ENCODE measurements at regions not wholly inside any gene's neighbourhood (a gene's known extent, or its start where the extent isn't known, plus 50 kb on each side); places are given as distances from the start of the nearest gene placed in this dataset.

- no peak for DNase-seq
Measured at GRCh38 chr4:121519236-121519838, 138.5 kb upstream of the QRFPR start.

- no peak for DNase-seq
Measured at GRCh38 chr4:121517241-121517640, 136.4 kb upstream of the QRFPR start.

GRCh38 chr4:121514443-121514842 is 133.6 kb upstream of the QRFPR start:
- no peak for DNase-seq

- DNase-seq: no peak
Measured at GRCh38 chr4:121510341-121510874, 129.6 kb upstream of the QRFPR start.

GRCh38 chr4:121485190-121485804 is 104.5 kb upstream of the QRFPR start:
- DNase-seq: no peak

GRCh38 chr4:121484633-121485032 is 103.8 kb upstream of the QRFPR start:
- peak in 2 of 3 experiments; percentile 15 to 64 for DNase-seq

- DNase-seq: no peak
Measured at GRCh38 chr4:121479808-121480207, 99.0 kb upstream of the QRFPR start.

- no peak for DNase-seq
Measured at GRCh38 chr4:121477480-121477879, 96.7 kb upstream of the QRFPR start.

GRCh38 chr4:121477079-121477478 is 96.3 kb upstream of the QRFPR start:
- no peak for DNase-seq

GRCh38 chr4:121472937-121473721 is 92.3 kb upstream of the QRFPR start:
- DNase-seq: peak in 1 of 3 experiments; percentile 9

- no peak for DNase-seq
Measured at GRCh38 chr4:121464854-121465253, 84.0 kb upstream of the QRFPR start.

- peak; percentile 4 to 36 (median 9) for DNase-seq
Measured at GRCh38 chr4:121462660-121463261, 81.9 kb upstream of the QRFPR start.

- no peak for DNase-seq
Measured at GRCh38 chr4:121459026-121459425, 78.2 kb upstream of the QRFPR start.

- peak in 1 of 3 experiments; percentile 13 for DNase-seq
Measured at GRCh38 chr4:121457278-121457875, 76.6 kb upstream of the QRFPR start.

GRCh38 chr4:121455285-121455684 is 74.5 kb upstream of the QRFPR start:
- no peak for DNase-seq

- DNase-seq: no peak
Measured at GRCh38 chr4:121454251-121454979, 73.6 kb upstream of the QRFPR start.

GRCh38 chr4:121451310-121451709 is 70.5 kb upstream of the QRFPR start:
- DNase-seq: no peak

- no peak for DNase-seq
Measured at GRCh38 chr4:121449416-121449815, 68.6 kb upstream of the QRFPR start.

GRCh38 chr4:121448231-121448630 is 67.4 kb upstream of the QRFPR start:
- no peak for DNase-seq

- no peak for DNase-seq
Measured at GRCh38 chr4:121439669-121440068, 58.9 kb upstream of the QRFPR start.

All from NCI-H1417 (cell line).